ENCODE measurements at regions not wholly inside any gene's neighbourhood (a gene's known extent, or its start where the extent isn't known, plus 50 kb on each side); places are given as distances from the start of the nearest gene placed in this dataset.
A peak's percentile ranks its signal among the peaks of the same experiment; 100 is the strongest.

GRCh38 chr12:127307528-127307927 lies 959.4 kb upstream of the TMEM132C start:
- intact Hi-C loops (cut with micrococcal nuclease), result no loop called here
- Histone ChIP-seq H3K9me3 (ENCODE audit: low read length) (no peaks in the 10 kb centered on the region), H3K9ac (ENCODE audit: low read length) (no peak overlapping the region), H3K36me3 (ENCODE audit: low read depth, low read length) (no peaks in the 10 kb centered on the region), H3K79me2 (ENCODE audit: low read length) (no peaks in the 10 kb centered on the region), H3F3A (ENCODE audit: low read length, unreplicated experiment) (no peaks in the 10 kb centered on the region), H2AFZ (ENCODE audit: low read length) (peak overlapping the region; percentile 51; the same call in 1 of the 2 replicates), H3K9me2 (replicated peaks; ENCODE audit: low read length) (no peaks in the 10 kb centered on the region), H4K20me1 (ENCODE audit: low read length) (no peaks in the 10 kb centered on the region), H3K27ac (ENCODE audit: low read length) (peak overlapping the region; percentile 37; the same call in 1 of the 2 replicates), H3K27me3 (ENCODE audit: low read length) (no peaks in the 10 kb centered on the region), H3K4me3 (ENCODE audit: low read length) (no peak overlapping the region), H3K4me1 (ENCODE audit: insufficient read depth, low read length) (peaks cover 19% of the 10 kb centered on the region), H3K4me2 (ENCODE audit: low read length) (peak overlapping the region; percentile 34; the same call in 1 of the 2 replicates)
- ATAC-seq, result no peak
- BruUV-seq (replicated peaks), result no TSS peak
- DNase-seq, result no peak
- CTCF ChIA-PET, result no interaction called here
- POLR2A ChIA-PET (ENCODE audit: unreplicated experiment), result no interaction called here
- no peak for TF ChIP-seq CTCF (conservative IDR thresholded peaks at IDR 0.05; ENCODE audit: low read depth, low read length)
- TF ChIP-seq EZH2 (IDR thresholded peaks at IDR 0.05; ENCODE audit: low read length, unreplicated experiment), result no peak
- TF ChIP-seq EZH2phosphoT487 (IDR thresholded peaks at IDR 0.05; ENCODE audit: borderline replicate concordance, low read length), result no peak

GRCh38 chr12:127308148-127308547 lies 958.8 kb upstream of the TMEM132C start:
- CTCF ChIA-PET, result no interaction called here
- Histone ChIP-seq H3F3A (ENCODE audit: low read length, unreplicated experiment) (no peaks in the 10 kb centered on the region), H3K4me3 (ENCODE audit: low read length) (no peak overlapping the region), H3K36me3 (ENCODE audit: low read depth, low read length) (no peaks in the 10 kb centered on the region), H3K4me1 (ENCODE audit: insufficient read depth, low read length) (peaks cover 19% of the 10 kb centered on the region), H4K20me1 (ENCODE audit: low read length) (no peaks in the 10 kb centered on the region), H3K9me2 (replicated peaks; ENCODE audit: low read length) (no peaks in the 10 kb centered on the region), H3K9ac (ENCODE audit: low read length) (no peak overlapping the region), H3K79me2 (ENCODE audit: low read length) (no peaks in the 10 kb centered on the region), H2AFZ (ENCODE audit: low read length) (no peak overlapping the region), H3K9me3 (ENCODE audit: low read length) (no peaks in the 10 kb centered on the region), H3K4me2 (ENCODE audit: low read length) (no peak overlapping the region), H3K27me3 (ENCODE audit: low read length) (no peaks in the 10 kb centered on the region), H3K27ac (ENCODE audit: low read length) (no peak overlapping the region)
- intact Hi-C loops (cut with micrococcal nuclease), result no loop called here
- ATAC-seq (no peak), DNase-seq (no peak)
- no TSS peak for BruUV-seq (replicated peaks)
- POLR2A ChIA-PET (ENCODE audit: unreplicated experiment), result no interaction called here
- TF ChIP-seq EZH2phosphoT487 (IDR thresholded peaks at IDR 0.05; ENCODE audit: borderline replicate concordance, low read length) (no peak), EZH2 (IDR thresholded peaks at IDR 0.05; ENCODE audit: low read length, unreplicated experiment) (no peak), CTCF (conservative IDR thresholded peaks at IDR 0.05; ENCODE audit: low read depth, low read length) (no peak)

- no TSS peak for BruUV-seq (replicated peaks)
- Histone ChIP-seq H3K9me3 (ENCODE audit: low read length) (no peaks in the 10 kb centered on the region), H3K79me2 (ENCODE audit: low read length) (no peaks in the 10 kb centered on the region), H3K4me2 (ENCODE audit: low read length) (no peak overlapping the region), H4K20me1 (ENCODE audit: low read length) (no peaks in the 10 kb centered on the region), H3K4me3 (ENCODE audit: low read length) (no peak overlapping the region), H3F3A (ENCODE audit: low read length, unreplicated experiment) (no peaks in the 10 kb centered on the region), H3K4me1 (ENCODE audit: insufficient read depth, low read length) (peaks cover 19% of the 10 kb centered on the region), H3K36me3 (ENCODE audit: low read depth, low read length) (no peaks in the 10 kb centered on the region), H2AFZ (ENCODE audit: low read length) (no peak overlapping the region), H3K9me2 (replicated peaks; ENCODE audit: low read length) (no peaks in the 10 kb centered on the region), H3K9ac (ENCODE audit: low read length) (no peak overlapping the region), H3K27ac (ENCODE audit: low read length) (no peak overlapping the region), H3K27me3 (ENCODE audit: low read length) (no peaks in the 10 kb centered on the region)
- CTCF ChIA-PET, result no interaction called here
- TF ChIP-seq EZH2 (IDR thresholded peaks at IDR 0.05; ENCODE audit: low read length, unreplicated experiment) (no peak), EZH2phosphoT487 (IDR thresholded peaks at IDR 0.05; ENCODE audit: borderline replicate concordance, low read length) (no peak), CTCF (conservative IDR thresholded peaks at IDR 0.05; ENCODE audit: low read depth, low read length) (no peak)
- intact Hi-C loops (cut with micrococcal nuclease), result no loop called here
- POLR2A ChIA-PET (ENCODE audit: unreplicated experiment), result no interaction called here
- DNase-seq, result no peak
- no peak for ATAC-seq
These were observed 956.4 kb upstream of the TMEM132C start for GRCh38 chr12:127310548-127310947.

Measured in PC-3 (cell line).